IMR-90 (cell line): ENCODE measurements at regions not wholly inside any gene's neighbourhood (a gene's known extent, or its start where the extent isn't known, plus 50 kb on each side); places are given as distances from the start of the nearest gene placed in this dataset.

ENCODE experiments used
- ATAC-seq: fragments of 200-7000 bp; cut with Tn5 transposase; 2 replicates; pipeline ENCODE4 v1.9.1; 2020; ENCODE audit warnings: low read depth, mild to moderate bottlenecking, moderate library complexity
- BruUV-seq: library from RNA; stranded (reverse); fragments of 400-500 nt; replicated peaks from 2 replicates; lab custom pipeline; 2021; lab: Mats Ljungman, UMichigan
- CTCF ChIA-PET: fragments of 300-600 bp; formaldehyde crosslinking; extraction: SDS; loops from one replicate; lab custom pipeline; 2021; ENCODE audit warnings: antibody characterized with exemption; lab: Yijun Ruan, JAX
- POLR2A ChIA-PET: fragments of 300-600 bp; sonication (Branson Sonifier 250); formaldehyde crosslinking; loops from one replicate; lab custom pipeline; 2022; ENCODE audit warnings: antibody characterized with exemption; ENCODE audit not compliant: unreplicated experiment; lab: Charles Lee
- DNase-seq: peaks from one replicate; pipeline ENCODE4 v3.0.0; 2013
- H2AFZ ChIP-seq: replicated peaks from 2 replicates; pipeline ENCODE3; 2013; ENCODE audit warnings: low read length, mild to moderate bottlenecking; ENCODE audit not compliant: poor library complexity
- H2AK5ac ChIP-seq: 2 replicates; pipeline ENCODE4 v1.6.1; 2013; ENCODE audit warnings: low read depth, low read length, inconsistent platforms
- H2AK9ac ChIP-seq: replicated peaks from 2 replicates; pipeline ENCODE3; 2013; ENCODE audit warnings: mild to moderate bottlenecking, low read depth, low read length, moderate library complexity; ENCODE audit not compliant: poor library complexity
- H2BK120ac ChIP-seq: 2 replicates; pipeline ENCODE4 v1.6.1; 2013; ENCODE audit warnings: low read depth, low read length, inconsistent platforms
- H2BK15ac ChIP-seq: 3 replicates; pipeline ENCODE4 v1.6.1; 2013; ENCODE audit warnings: low read depth, low read length, inconsistent platforms
- H2BK20ac ChIP-seq: 2 replicates; pipeline ENCODE4 v1.6.1; 2013; ENCODE audit warnings: low read depth, mild to moderate bottlenecking, inconsistent platforms, low read length, moderate library complexity
- H2BK5ac ChIP-seq: 2 replicates; pipeline ENCODE4 v1.6.1; 2013; ENCODE audit warnings: mild to moderate bottlenecking, low read depth, low read length, inconsistent platforms; ENCODE audit not compliant: poor library complexity, severe bottlenecking
- H3K14ac ChIP-seq: replicated peaks from 2 replicates; pipeline ENCODE4 v1.6.1; 2013; ENCODE audit warnings: low read depth, low read length, inconsistent platforms
- H3K18ac ChIP-seq: 2 replicates; pipeline ENCODE4 v1.6.1; 2013; ENCODE audit warnings: low read depth, low read length, control low read depth
- H3K23ac ChIP-seq: 2 replicates; pipeline ENCODE4 v1.6.1; 2013; ENCODE audit warnings: low read depth, low read length, inconsistent platforms
- H3K27ac ChIP-seq: 2 replicates; pipeline ENCODE4 v1.5.1; 2013; ENCODE audit warnings: mild to moderate bottlenecking, control low read depth, low read length; ENCODE audit not compliant: insufficient read depth
- H3K27me3 ChIP-seq: 2 replicates; pipeline ENCODE4 v1.6.1; 2013; ENCODE audit warnings: low read length; ENCODE audit not compliant: control insufficient read depth, insufficient read depth
- H3K36me3 ChIP-seq: 2 replicates; pipeline ENCODE4 v1.6.1; 2013; ENCODE audit warnings: low read length, mixed read lengths; ENCODE audit not compliant: control insufficient read depth, insufficient read depth
- H3K4ac ChIP-seq: 2 replicates; pipeline ENCODE4 v1.6.1; 2013; ENCODE audit warnings: low read depth, low read length, inconsistent platforms
- H3K4me1 ChIP-seq: 2 replicates; pipeline ENCODE4 v1.6.1; 2013; ENCODE audit warnings: low read length, mixed read lengths; ENCODE audit not compliant: control insufficient read depth, insufficient read depth
- H3K4me2 ChIP-seq: 2 replicates; pipeline ENCODE4 v1.6.1; 2013; ENCODE audit warnings: low read depth, mild to moderate bottlenecking, control low read depth, low read length, moderate library complexity
- H3K4me3 ChIP-seq: 2 replicates; pipeline ENCODE4 v1.5.1; 2013; ENCODE audit warnings: low read depth, mild to moderate bottlenecking, control low read depth, low read length, moderate library complexity; ENCODE audit not compliant: insufficient read depth
- H3K56ac ChIP-seq: 2 replicates; pipeline ENCODE4 v1.6.1; 2013; ENCODE audit warnings: low read length, inconsistent platforms; ENCODE audit not compliant: insufficient read depth; ENCODE audit errors: extremely low read depth
- H3K79me1 ChIP-seq, 2 experiments: 2 replicates each; pipeline ENCODE4 v1.6.1; 2013; ENCODE audit warnings: low read length in 2 of 2, inconsistent platforms in 1 of 2, low read depth in 1 of 2
- H3K9ac ChIP-seq: 2 replicates; pipeline ENCODE4 v1.6.1; 2013; ENCODE audit warnings: low read depth, low read length, control low read depth
- H3K9me1 ChIP-seq: 2 replicates; pipeline ENCODE4 v1.6.1; 2013; ENCODE audit warnings: low read length, inconsistent platforms; ENCODE audit not compliant: insufficient read depth
- H3K9me3 ChIP-seq: 2 replicates; pipeline ENCODE4 v1.6.1; 2013; ENCODE audit warnings: low read length; ENCODE audit not compliant: control insufficient read depth, insufficient read depth
- H4K20me1 ChIP-seq: 2 replicates; pipeline ENCODE4 v1.6.1; 2013; ENCODE audit warnings: low read length, inconsistent platforms; ENCODE audit not compliant: insufficient read depth
- H4K5ac ChIP-seq: 2 replicates; pipeline ENCODE4 v1.6.1; 2013; ENCODE audit warnings: mild to moderate bottlenecking, low read depth, low read length, control low read depth
- H4K8ac ChIP-seq, 2 experiments: 2 replicates each; pipeline ENCODE4 v1.6.1; 2013; ENCODE audit warnings: low read depth in 2 of 2, low read length in 2 of 2, control low read depth in 1 of 2, inconsistent platforms in 1 of 2
- H4K91ac ChIP-seq: 2 replicates; pipeline ENCODE4 v1.6.1; 2013; ENCODE audit warnings: low read depth, low read length, inconsistent platforms; ENCODE audit not compliant: insufficient read depth
- CHD1 ChIP-seq: IDR thresholded peaks from 2 replicates; pipeline ENCODE4 v1.6.1; 2012; ENCODE audit warnings: low read depth, low read length, improper control_type of control experiment
- NFE2L2 ChIP-seq: fragments of 150-350 bp; IDR thresholded peaks from 2 replicates; pipeline ENCODE4 v1.6.1; 2016; ENCODE audit warnings: low read depth, mild to moderate bottlenecking, low read length
- RCOR1 ChIP-seq: IDR thresholded peaks from 2 replicates; pipeline ENCODE4 v1.6.1; 2012; ENCODE audit warnings: mild to moderate bottlenecking, low read length, improper control_type of control experiment; ENCODE audit not compliant: insufficient replicate concordance
- WGBS, 2 experiments: methylation state at CpG; one replicate each; pipeline versions ENCODE4 v1.1.5 to v1.1.7; 2013; ENCODE audit warnings: missing lambda C conversion rate in 2 of 2; ENCODE audit not compliant: insufficient read length in 1 of 2; ENCODE audit errors: extremely low coverage in 2 of 2; 5-methylcytosine and 5-hydroxymethylcytosine counted together
- dilution Hi-C: fragments of 300-500 bp; cut with HindIII; formaldehyde crosslinking; loops from one replicate; pipeline ENCODE4 v1.14.3; 2018; ENCODE audit warnings: low sequenced_read_pairs; ENCODE audit not compliant: unreplicated experiment
- in situ Hi-C: fragments of 300-500 bp; cut with MboI; formaldehyde crosslinking; loops from 3 replicates; pipeline ENCODE4 v1.14.3; 2019; ENCODE audit warnings: low sequenced_read_pairs, inconsistent platforms, mixed read lengths
- intact Hi-C: fragments of 100-400 bp; cut with micrococcal nuclease; formaldehyde crosslinking; loops from 2 replicates; pipeline ENCODE4 v1.10.0; 2022
- TF ChIP-seq, protein P1 (sequence below): fragments of 150-350 bp; IDR thresholded peaks from 2 replicates; pipeline ENCODE4 v1.6.1; 2017; ENCODE audit warnings: mild to moderate bottlenecking, antibody characterized with exemption, low read length, low read depth

DNA sequence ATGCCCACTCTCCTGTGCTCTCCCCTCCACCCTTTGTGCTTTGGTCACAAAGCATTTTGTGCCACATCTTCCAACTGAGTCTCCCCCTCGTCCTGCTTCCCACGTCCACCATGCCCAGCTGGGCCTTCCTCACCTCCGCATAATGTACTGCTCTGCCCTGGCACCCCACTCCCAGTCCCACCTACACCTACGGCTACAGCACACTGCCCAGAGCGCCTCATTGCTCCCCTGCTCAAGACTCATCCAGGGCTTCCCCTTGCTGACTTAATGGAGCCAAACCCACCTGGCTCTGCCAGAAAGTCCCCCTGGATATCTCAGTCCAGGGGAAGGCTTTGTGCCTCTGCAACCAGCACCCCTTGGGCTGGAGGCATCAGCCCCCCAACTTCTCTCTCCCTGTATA, 299.2 kb upstream of the ZMIZ1 start:
- peaks cover 1% of the 10 kb centered on the region for H3K27me3 ChIP-seq
- no peaks in the 10 kb centered on the region for H3K36me3 ChIP-seq
- no peak overlapping the region for H3K23ac ChIP-seq
- ChIA-PET CTCF (interaction anchor here (0.7 kb wide), 1 partner anchor 269 kb away, joined by 3 read pairs; no protein-coding TSS in a partner anchor), POLR2A (no interaction called here)
- BruUV-seq = no TSS peak
- H2BK20ac ChIP-seq = no peak overlapping the region; the same call in 1 of the 2 replicates
- peak overlapping the region; percentile 72; the same call in 1 of the 3 replicates for H2BK15ac ChIP-seq
- H3K4me3 ChIP-seq = no peak overlapping the region
- 92% methylated on average over 5 of the region's 5 CpGs; no CpG with 5 or more reads in 1 of the 2 experiments for WGBS, 2 experiments
- H3K27ac ChIP-seq = no peak overlapping the region
- H3K4ac ChIP-seq = peak overlapping the region; percentile 37
- no peak overlapping the region for H4K5ac ChIP-seq
- H3K14ac ChIP-seq = no peak overlapping the region
- no peak overlapping the region for H4K8ac ChIP-seq
- peak overlapping the region; percentile 17 for H2AFZ ChIP-seq
- peaks cover 5% of the 10 kb centered on the region; the same call in 1 of the 2 replicates for H3K4me1 ChIP-seq
- no peaks in the 10 kb centered on the region for H4K20me1 ChIP-seq
- no peak overlapping the region for H3K9ac ChIP-seq
- no peak overlapping the region for H3K18ac ChIP-seq
- peaks cover 6% of the 10 kb centered on the region; the same call in 1 of the 2 replicates for H3K9me1 ChIP-seq
- no peak overlapping the region for H2AK5ac ChIP-seq
- no peak overlapping the region for H4K91ac ChIP-seq
- dilution Hi-C loops (no loop called here), intact Hi-C loops (no loop called here), in situ Hi-C loops (no loop called here)
- no peak for DNase-seq
- TF ChIP-seq, protein P1, sequence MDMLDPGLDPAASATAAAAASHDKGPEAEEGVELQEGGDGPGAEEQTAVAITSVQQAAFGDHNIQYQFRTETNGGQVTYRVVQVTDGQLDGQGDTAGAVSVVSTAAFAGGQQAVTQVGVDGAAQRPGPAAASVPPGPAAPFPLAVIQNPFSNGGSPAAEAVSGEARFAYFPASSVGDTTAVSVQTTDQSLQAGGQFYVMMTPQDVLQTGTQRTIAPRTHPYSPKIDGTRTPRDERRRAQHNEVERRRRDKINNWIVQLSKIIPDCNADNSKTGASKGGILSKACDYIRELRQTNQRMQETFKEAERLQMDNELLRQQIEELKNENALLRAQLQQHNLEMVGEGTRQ = no peak
- TF ChIP-seq NFE2L2 (no peak), CHD1 (no peak), RCOR1 (no peak)
- H3K56ac ChIP-seq = no peak overlapping the region
- H3K79me1 ChIP-seq = no peaks in the 10 kb centered on the region
- H3K4me2 ChIP-seq = no peak overlapping the region
- no peak for ATAC-seq
- H3K9me3 ChIP-seq = no peaks in the 10 kb centered on the region
- H2BK120ac ChIP-seq = peak overlapping the region; percentile 8; the same call in 1 of the 2 replicates
- H2BK5ac ChIP-seq = no peak overlapping the region
- no peak overlapping the region for H2AK9ac ChIP-seq
